ENCODE measurements at regions not wholly inside any gene's neighbourhood (a gene's known extent, or its start where the extent isn't known, plus 50 kb on each side); places are given as distances from the start of the nearest gene placed in this dataset.

GRCh38 chrX:5082705-5083104 is 1146.0 kb downstream of the NLGN4X start:
- in situ Hi-C loops (cut with HindIII; ENCODE audit: low pct_unique_long_range_greater_than_20kb, low sequenced_read_pairs) = no loop called here
- no peak for DNase-seq (ENCODE audit: low read depth in 1 of 2, low spot score in 1 of 2)
- no peak for TF ChIP-seq JUND (IDR thresholded peaks at IDR 0.05; ENCODE audit: low read depth)

DNA sequence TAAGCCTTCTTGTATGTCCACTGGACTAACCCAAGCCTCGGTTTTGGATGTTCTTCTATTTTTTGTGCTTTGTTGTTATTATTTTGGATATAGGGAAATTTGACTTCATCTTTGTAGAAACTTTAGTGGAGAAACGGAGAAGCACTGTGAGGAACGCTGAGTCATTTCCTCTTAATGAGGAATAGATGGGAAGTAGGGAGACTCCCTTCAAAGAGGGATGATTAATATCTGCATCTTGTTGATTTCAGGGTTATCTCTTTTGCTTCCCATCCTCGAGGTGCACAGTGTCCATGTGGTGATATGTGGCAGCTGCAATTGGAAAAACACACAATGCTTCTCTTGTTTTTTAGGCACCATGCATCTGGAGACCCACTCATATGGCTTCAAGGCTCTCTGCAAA is 1147.9 kb downstream of the NLGN4X start:
- DNase-seq (ENCODE audit: low read depth in 1 of 2, low spot score in 1 of 2) = no peak
- no peak for TF ChIP-seq JUND (IDR thresholded peaks at IDR 0.05; ENCODE audit: low read depth)
- in situ Hi-C loops (cut with HindIII; ENCODE audit: low pct_unique_long_range_greater_than_20kb, low sequenced_read_pairs) = no loop called here

- DNase-seq (ENCODE audit: low read depth in 1 of 2, low spot score in 1 of 2) = no peak
- in situ Hi-C loops (cut with HindIII; ENCODE audit: low pct_unique_long_range_greater_than_20kb, low sequenced_read_pairs) = no loop called here
- no peak for TF ChIP-seq JUND (IDR thresholded peaks at IDR 0.05; ENCODE audit: low read depth)
These were observed 1160.1 kb downstream of the NLGN4X start for GRCh38 chrX:5068550-5068949.

GRCh38 chrX:5057786-5058185 is 1170.9 kb downstream of the NLGN4X start:
- TF ChIP-seq JUND (IDR thresholded peaks at IDR 0.05; ENCODE audit: low read depth) = no peak
- no peak for DNase-seq (ENCODE audit: low read depth in 1 of 2, low spot score in 1 of 2)
- in situ Hi-C loops (cut with HindIII; ENCODE audit: low pct_unique_long_range_greater_than_20kb, low sequenced_read_pairs) = no loop called here

DNA sequence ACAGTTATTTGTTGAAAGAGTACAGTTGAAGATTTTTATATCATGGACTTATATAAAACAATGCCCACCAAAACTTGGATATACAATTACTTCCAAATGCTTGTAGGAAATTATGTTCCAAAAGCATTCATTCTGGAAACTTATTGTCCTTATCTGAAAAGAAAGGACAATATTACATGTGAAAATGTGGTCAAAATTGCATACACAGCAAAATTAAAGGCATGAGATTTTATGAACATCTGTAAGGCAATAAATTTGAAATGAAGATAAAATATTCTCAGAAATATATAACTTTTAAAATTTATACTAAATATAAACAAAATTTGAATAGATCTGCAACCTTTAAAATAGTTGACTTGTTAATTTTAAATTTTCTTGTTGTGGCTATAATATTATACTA is 1173.8 kb downstream of the NLGN4X start:
- no peak for TF ChIP-seq JUND (IDR thresholded peaks at IDR 0.05; ENCODE audit: low read depth)
- no peak for DNase-seq (ENCODE audit: low read depth in 1 of 2, low spot score in 1 of 2)
- in situ Hi-C loops (cut with HindIII; ENCODE audit: low pct_unique_long_range_greater_than_20kb, low sequenced_read_pairs) = no loop called here

GRCh38 chrX:5051831-5052491 is 1176.7 kb downstream of the NLGN4X start:
- in situ Hi-C loops (cut with HindIII; ENCODE audit: low pct_unique_long_range_greater_than_20kb, low sequenced_read_pairs) = no loop called here
- TF ChIP-seq JUND (IDR thresholded peaks at IDR 0.05; ENCODE audit: low read depth) = no peak
- peak in 1 of 2 experiments; percentile 7 for DNase-seq (ENCODE audit: low read depth in 1 of 2, low spot score in 1 of 2)

DNA sequence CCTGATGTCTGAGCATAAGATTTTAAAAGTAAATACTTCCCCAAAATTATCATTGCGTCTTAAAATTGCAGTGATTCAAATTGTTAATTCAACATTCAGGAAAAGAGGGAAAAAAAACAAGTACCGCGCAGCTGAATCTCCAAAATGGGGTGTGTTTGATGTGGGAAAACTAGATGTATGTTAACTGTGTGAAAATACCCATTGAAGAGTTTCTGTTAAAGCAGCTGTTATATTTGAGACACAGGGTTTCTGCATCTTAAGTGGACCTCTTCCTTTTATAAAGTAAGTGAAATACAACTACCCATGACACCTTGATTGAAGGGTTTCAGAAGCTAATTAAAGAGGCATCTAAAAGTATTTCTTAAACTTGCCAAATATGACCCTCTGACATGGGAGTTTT is 1186.1 kb downstream of the NLGN4X start:
- in situ Hi-C loops (cut with HindIII; ENCODE audit: low pct_unique_long_range_greater_than_20kb, low sequenced_read_pairs) = no loop called here
- TF ChIP-seq JUND (IDR thresholded peaks at IDR 0.05; ENCODE audit: low read depth) = no peak
- no peak for DNase-seq (ENCODE audit: low read depth in 1 of 2, low spot score in 1 of 2)

DNA sequence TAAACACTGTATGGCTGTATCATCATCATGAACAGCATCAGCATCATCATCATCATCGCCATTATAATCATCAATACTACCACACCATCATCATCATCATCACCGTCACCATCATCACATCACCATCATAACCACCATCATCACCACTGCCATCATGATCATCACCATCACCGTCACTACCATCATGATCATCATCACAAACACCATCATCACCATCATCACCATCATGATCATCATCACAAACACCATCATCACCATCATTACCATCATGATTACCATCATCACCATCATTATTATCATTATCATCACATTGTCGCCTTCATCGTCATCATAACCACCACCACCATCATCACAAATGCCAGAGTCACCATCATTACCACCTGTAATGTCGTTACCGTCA is 1196.9 kb downstream of the NLGN4X start:
- DNase-seq (ENCODE audit: low read depth in 1 of 2, low spot score in 1 of 2) = no peak
- in situ Hi-C loops (cut with HindIII; ENCODE audit: low pct_unique_long_range_greater_than_20kb, low sequenced_read_pairs) = no loop called here
- TF ChIP-seq JUND (IDR thresholded peaks at IDR 0.05; ENCODE audit: low read depth) = no peak

DNA sequence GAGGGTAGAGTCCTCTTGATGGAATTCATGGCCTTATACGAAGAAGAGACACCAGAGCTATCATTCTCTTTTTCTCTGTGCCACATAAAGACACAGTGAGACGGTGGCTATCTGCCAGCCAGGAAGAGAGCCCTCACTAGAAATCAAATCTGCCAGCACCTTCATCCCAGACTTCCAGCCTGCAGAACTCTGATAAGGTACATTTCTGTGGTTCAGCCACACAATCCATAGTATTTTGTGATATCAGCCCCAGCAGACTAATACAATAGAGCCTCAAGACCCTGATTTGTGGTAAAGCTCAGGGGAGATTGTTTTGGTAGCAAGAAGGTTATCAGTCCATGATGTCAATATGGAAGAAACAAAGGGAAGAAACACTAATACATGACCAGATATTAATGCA is 1213.2 kb downstream of the NLGN4X start:
- DNase-seq (ENCODE audit: low read depth in 1 of 2, low spot score in 1 of 2) = no peak
- in situ Hi-C loops (cut with HindIII; ENCODE audit: low pct_unique_long_range_greater_than_20kb, low sequenced_read_pairs) = no loop called here
- TF ChIP-seq JUND (IDR thresholded peaks at IDR 0.05; ENCODE audit: low read depth) = no peak

DNA sequence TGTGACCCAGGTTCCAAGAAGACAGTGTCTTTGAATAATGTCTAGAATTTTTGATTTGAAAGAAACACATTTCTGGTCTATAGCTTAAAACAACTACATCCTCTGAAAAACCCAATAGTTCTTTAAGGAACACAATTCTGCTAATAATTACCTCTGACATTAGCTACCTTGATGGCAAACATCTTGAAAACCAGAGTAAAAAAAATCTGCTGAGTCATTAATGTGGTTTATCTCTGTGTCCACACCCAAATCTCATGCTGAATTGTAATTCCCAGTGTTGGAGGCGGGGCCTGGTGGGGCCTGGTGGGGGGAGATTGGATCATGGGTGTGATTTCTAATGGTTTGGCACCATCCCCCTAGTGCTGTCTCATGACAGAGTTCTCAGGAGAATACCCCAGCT is 1233.8 kb downstream of the NLGN4X start:
- in situ Hi-C loops (cut with HindIII; ENCODE audit: low pct_unique_long_range_greater_than_20kb, low sequenced_read_pairs) = no loop called here
- TF ChIP-seq JUND (IDR thresholded peaks at IDR 0.05; ENCODE audit: low read depth) = no peak

GRCh38 chrX:4978613-4979012 is 1250.1 kb downstream of the NLGN4X start:
- in situ Hi-C loops (cut with HindIII; ENCODE audit: low pct_unique_long_range_greater_than_20kb, low sequenced_read_pairs) = no loop called here
- TF ChIP-seq JUND (IDR thresholded peaks at IDR 0.05; ENCODE audit: low read depth) = no peak
- no peak for DNase-seq (ENCODE audit: low read depth in 1 of 2, low spot score in 1 of 2)

More for the DNA sequence above, 1233.8 kb downstream of the NLGN4X start:
- no peak for DNase-seq (ENCODE audit: low read depth in 1 of 2, low spot score in 1 of 2)

DNA sequence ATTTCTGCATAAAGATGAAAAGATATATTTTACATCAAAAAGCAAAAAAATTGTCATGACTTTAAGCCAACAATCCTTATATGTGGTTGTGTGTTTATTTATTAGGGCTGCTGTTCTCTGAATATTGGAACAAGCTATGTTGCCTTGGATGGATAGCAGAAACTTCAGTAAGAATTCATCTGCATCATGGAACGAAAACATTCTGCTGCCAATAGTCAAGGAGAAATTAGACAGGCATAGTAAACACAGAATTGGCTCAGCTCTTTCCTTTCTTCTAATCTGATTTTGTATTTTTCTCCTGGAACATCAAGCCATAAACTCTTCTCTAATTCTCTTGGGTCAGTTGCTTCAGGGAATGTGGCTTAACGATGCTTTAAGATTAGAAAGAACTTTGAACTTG is 1257.0 kb downstream of the NLGN4X start:
- in situ Hi-C loops (cut with HindIII; ENCODE audit: low pct_unique_long_range_greater_than_20kb, low sequenced_read_pairs) = no loop called here

DNA sequence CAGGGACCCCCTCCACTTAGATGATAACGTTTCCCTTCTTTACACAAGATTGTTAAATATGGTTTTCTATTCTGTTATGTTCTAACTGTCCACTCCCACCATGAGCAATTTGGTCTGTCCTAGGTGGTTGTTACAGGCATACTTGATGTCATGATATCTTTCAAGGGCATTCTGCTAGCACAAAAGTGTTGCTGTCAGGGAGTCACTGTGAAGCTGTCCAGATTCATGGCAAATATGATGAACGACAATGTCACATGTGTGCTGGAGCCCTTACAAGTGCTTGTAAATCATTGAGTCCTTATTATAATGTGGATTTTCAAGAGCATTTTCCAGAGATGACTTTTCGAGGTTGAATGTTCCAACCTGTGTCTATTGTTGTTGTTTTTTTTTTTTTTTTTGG is 1250.7 kb upstream of the PRKX start:
- DNase-seq (ENCODE audit: low read depth in 1 of 2, low spot score in 1 of 2) = no peak
- in situ Hi-C loops (cut with HindIII; ENCODE audit: low pct_unique_long_range_greater_than_20kb, low sequenced_read_pairs) = no loop called here
- TF ChIP-seq JUND (IDR thresholded peaks at IDR 0.05; ENCODE audit: low read depth) = no peak

More for the DNA sequence above, 1257.0 kb downstream of the NLGN4X start:
- DNase-seq (ENCODE audit: low read depth in 1 of 2, low spot score in 1 of 2) = no peak
- TF ChIP-seq JUND (IDR thresholded peaks at IDR 0.05; ENCODE audit: low read depth) = no peak

DNA sequence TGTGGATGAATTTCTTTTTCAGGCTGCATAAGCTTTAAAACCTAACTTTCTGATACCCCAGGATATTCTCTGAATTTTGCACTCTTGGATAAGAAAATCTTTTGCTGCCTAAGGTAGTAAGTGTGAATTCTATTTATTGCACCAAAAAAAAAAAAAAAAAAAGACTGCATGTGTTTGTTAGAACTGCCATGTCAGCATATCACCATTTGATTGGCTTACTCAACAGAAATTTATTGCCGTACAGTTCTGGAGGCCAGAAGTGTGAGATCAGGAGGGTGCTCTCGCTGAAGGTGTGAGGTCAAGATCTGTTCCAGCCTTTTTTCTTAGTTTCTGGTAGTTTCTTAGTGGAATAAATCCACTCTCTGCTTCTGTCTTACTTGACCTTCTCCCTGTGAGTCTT is 1250.0 kb upstream of the PRKX start:
- no peak for DNase-seq (ENCODE audit: low read depth in 1 of 2, low spot score in 1 of 2)
- no peak for TF ChIP-seq JUND (IDR thresholded peaks at IDR 0.05; ENCODE audit: low read depth)
- in situ Hi-C loops (cut with HindIII; ENCODE audit: low pct_unique_long_range_greater_than_20kb, low sequenced_read_pairs) = no loop called here
